Femur (tissue), 1 donor: ENCODE measurements at regions not wholly inside any gene's neighbourhood (a gene's known extent, or its start where the extent isn't known, plus 50 kb on each side); places are given as distances from the start of the nearest gene placed in this dataset.
"Not testable (repeated sequence)": the region's sequence is repeated elsewhere in the genome, so short reads cannot be mapped to it uniquely, and the experiment has no call there.

ENCODE experiments used
- DNase-seq: peaks from one replicate; pipeline ENCODE4 v3.0.0-alpha.2; 2017

DNA sequence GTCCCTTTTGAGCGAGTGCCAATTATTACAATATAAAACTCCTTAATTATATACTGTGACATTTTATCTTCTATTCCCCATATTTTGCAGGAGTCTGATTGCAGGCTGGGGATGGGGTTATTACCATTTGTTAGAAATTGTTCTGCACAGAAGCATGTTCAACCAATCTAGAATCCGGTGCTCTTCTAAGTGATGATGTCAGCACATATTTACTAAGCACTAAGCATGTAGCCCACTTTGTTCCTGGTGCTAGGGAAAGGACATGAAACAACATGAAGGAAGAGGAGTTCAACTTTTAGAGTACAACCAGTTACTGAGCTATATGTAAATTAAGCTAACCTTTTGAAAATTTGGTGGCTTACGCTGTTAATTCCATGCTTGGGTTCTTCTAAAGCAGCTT lies 52.8 kb upstream of the IL1RAPL2 start:
- DNase-seq = no peak

GRCh38 chrX:104510801-104511200 lies 55.2 kb upstream of the IL1RAPL2 start:
- DNase-seq = no peak

- no peak for DNase-seq
Observed at GRCh38 chrX:104502460-104502859, 63.5 kb upstream of the IL1RAPL2 start.

- no peak for DNase-seq
Observed at GRCh38 chrX:104488811-104489210, 77.2 kb upstream of the IL1RAPL2 start.

- DNase-seq = no peak
Observed at GRCh38 chrX:104486691-104487090, 79.3 kb upstream of the IL1RAPL2 start.

DNA sequence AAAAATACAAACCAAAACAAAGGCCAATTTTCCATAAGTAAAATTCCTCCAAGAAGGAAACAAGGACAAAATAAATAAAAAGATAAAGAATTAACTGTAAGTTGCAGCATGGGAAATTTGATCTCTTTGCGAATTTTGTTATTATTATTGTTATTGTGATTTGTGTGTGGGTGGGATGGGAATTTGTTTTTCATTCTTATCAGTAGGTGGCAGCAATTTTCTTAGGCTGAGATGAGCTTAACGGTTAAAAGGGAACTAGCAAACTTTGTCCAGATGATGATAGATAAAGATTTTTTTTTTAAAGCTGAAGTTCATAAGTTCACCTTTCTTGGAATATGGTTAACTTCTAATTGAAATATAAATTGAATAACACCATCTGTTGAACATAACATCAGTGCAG lies 83.2 kb upstream of the IL1RAPL2 start:
- no peak for DNase-seq

- no peak for DNase-seq
Observed at GRCh38 chrX:104469771-104470170, 96.2 kb upstream of the IL1RAPL2 start.

- no peak for DNase-seq
Observed at GRCh38 chrX:104459796-104460195, 106.2 kb upstream of the IL1RAPL2 start.

- not testable (repeated sequence) for DNase-seq
Observed at GRCh38 chrX:104457130-104457529, 108.9 kb upstream of the IL1RAPL2 start.

GRCh38 chrX:104450316-104450715 lies 115.7 kb upstream of the IL1RAPL2 start:
- DNase-seq = no peak

DNA sequence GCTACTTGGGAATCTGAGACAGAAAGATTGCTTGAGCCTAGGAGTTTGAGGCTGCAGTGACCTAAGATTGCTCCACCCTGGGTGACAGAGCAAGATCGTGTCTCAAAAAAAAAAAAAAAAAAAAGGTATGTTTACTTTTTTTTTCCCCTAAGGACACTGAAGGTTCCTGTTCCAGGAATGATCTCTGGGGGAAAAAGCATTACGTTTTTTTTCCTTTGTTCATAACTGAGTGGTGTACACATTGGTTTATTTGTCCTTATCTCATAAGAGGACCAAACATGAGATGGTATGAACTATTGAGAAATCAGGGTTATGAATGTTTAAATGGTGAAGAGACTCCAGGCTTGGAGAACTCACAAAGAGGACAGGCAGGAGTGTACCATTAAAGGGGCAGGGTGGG lies 120.4 kb upstream of the IL1RAPL2 start:
- DNase-seq = no peak

DNA sequence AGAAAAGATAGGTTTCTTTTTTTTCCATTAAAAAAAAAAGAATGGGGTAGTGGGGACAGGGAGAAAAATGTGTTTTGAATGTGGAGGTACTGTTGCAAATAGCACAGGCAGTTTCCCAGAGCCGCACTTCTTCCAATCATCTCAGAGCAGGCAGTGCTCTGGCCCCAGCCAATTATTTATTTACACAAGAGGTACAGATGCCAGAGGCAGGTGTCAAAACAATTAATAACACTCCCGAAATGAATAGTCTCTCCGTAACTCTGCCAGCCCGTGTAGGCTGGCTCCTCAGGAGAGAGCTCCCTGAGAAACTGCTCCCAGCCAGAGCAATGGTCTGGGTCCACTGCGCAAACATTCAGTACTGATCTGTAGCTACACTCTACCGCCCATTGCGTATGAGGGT lies 130.8 kb upstream of the IL1RAPL2 start:
- DNase-seq = no peak

DNA sequence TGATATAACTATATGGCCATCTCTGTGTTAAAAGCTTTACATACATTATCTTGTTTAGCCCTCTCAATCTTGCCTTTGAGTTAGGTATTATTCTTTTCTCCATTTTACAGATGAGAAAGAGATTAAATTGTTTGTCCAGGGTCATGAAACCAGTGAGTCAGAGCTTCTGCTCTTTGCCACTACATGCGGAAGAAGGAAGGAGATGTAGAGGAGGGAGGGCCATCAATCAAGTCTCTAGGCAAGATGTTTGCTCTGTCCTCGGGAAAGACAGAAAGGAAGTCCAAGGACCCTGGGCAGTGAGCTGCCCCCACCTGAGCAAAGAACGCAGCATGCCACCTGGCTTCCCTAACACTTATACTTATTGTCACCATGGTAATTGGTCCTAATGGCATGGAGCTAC lies 133.7 kb upstream of the IL1RAPL2 start:
- no peak for DNase-seq

GRCh38 chrX:104430742-104431119 lies 135.3 kb upstream of the IL1RAPL2 start:
- no peak for DNase-seq

- DNase-seq = no peak
Observed at GRCh38 chrX:104430072-104430741, 135.8 kb upstream of the IL1RAPL2 start.

GRCh38 chrX:104428231-104428630 lies 137.8 kb upstream of the IL1RAPL2 start:
- DNase-seq = no peak

GRCh38 chrX:104427693-104428092 lies 138.3 kb upstream of the IL1RAPL2 start:
- no peak for DNase-seq

DNA sequence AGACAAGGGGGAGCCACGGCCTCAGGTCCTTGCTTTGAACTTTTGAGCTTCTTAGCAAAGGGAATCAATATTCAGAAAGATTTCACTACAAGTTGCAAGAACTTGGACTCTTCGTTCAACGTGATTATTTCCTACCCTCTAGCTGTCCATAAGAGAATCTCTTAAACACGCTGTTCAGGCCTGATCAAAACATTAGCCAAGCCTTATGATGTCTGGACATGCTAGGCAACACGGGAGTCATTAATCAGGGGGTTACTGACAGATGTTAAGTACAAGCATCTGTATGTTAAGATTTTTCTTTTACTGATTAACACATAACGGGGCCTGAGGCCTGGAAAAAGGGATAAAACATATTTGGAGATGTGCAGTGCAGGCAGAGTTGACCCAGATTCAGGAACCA lies 138.9 kb upstream of the IL1RAPL2 start:
- no peak for DNase-seq

DNA sequence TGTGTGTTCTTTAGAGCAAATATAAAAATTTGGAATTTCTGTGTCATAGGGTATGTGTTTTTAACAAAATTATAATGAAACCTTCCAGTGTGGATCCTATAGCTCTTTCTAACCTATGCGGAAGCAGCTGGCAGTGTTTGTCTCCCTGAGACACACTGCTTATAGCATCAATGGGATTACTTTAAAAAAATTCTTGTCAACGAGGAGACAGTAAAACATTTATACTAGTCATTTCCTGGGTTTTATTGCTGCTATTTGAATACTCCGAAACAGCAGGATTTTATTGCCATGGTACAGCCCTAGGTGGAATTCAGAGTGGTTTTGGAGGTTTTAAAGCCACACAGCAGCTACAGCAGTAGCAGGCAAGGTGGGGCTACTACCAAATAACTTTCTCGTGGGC lies 145.1 kb upstream of the IL1RAPL2 start:
- DNase-seq = no peak

GRCh38 chrX:104419926-104420325 lies 146.1 kb upstream of the IL1RAPL2 start:
- DNase-seq = no peak

DNA sequence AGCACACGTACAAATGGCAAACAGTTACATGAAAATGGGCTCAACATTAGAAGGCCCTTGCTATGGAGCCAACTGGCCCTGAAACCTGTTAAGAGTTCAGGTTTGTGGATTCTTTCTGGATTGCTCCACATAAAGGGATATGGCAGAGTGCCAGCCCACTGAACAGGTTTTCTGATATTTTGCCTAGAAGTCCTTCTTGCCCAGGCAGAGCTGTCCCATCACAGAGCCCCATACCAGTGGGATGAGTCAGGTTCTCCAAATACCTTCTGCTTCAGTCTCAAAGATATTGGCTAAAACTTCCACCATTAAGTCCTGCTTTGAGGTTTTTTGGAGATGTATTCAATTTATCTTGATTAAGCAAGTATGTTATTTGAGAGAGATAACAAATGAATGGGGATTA lies 146.8 kb upstream of the IL1RAPL2 start:
- DNase-seq = no peak

GRCh38 chrX:104411800-104412199 lies 154.2 kb upstream of the IL1RAPL2 start:
- DNase-seq = no peak

DNA sequence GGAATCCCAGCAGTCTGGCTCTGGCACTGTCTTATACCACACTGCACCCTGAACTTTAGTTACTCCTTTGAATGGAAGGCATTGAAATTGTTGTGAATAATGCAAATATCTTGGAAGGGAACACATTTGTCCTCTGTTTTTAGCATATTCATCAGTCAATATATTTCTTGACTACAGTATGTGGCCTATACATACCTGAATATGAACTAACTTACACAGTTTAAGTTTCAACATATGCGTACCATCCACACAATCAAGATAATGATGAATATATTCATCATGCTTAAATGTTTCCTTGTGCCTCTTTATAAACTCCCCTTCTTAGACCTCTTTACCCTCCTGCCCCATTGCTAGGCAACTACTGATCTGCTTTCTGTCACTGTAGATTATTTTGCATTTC lies 145.7 kb upstream of the ESX1 start:
- no peak for DNase-seq

DNA sequence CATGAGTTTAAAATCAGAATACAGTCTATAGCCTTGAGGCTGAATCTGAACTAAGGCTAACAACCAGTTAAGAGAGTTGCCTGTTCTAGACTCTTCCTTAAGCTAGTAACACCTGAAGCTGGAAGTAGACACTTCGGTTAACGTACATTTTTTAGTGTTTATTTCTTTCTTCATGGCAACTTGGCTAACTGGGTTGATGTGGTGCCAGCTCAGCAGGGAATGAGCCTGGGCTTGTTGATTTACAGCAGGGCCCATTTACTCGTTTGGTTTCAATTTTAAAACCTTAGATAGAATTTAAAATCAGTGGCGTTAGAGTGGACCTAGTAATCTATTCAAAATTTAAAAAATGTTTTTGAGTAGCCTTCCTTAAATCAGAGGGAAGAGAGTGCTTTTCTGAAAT lies 137.6 kb upstream of the ESX1 start:
- DNase-seq = no peak

DNA sequence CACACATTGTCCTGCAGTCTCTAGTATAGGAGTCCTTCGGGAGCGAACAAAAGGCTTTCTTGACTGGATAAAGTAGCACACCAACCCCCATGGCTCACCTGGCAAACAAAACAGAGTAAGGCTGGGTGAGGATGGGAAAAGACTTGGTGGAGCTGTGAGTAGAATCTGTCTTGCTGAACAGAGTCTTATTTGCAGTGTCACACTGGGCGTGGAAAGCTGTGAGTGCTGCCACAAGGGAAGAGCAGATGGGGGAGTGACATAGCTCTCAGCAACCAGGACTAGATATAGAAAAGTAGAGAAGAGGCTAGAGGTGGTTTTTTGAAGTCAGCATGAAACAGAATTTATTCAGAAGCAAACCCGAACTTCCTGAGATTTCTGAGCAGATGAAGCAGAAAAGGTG lies 137.2 kb upstream of the ESX1 start:
- no peak for DNase-seq

DNA sequence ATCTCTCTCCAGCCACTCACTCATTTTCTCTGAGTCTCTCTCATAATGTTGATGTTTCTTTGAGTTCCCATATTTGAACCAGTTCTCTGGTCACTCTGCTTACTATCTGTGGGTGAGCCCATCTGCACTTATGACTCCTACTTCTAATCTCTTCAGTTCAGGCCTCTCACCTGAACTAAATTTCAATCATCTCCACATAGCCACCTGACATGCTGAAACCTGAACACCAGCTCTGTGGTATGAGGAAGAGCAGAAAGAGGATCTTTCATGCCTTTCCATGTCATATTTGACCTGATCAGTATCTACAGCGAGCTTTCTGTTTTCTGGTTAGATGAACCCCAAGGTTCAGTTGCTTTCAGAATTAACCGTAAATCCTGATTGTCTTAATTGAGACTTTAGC lies 122.2 kb upstream of the ESX1 start:
- DNase-seq = no peak
